ENCODE measurements at regions not wholly inside any gene's neighbourhood (a gene's known extent, or its start where the extent isn't known, plus 50 kb on each side); places are given as distances from the start of the nearest gene placed in this dataset.
A peak's percentile ranks its signal among the peaks of the same experiment; 100 is the strongest.

- Histone ChIP-seq H3K4me1 (ENCODE audit: insufficient read depth, low read length, poor library complexity, severe bottlenecking) (no peaks in the 10 kb centered on the region), H3K9me3 (ENCODE audit: low read length) (no peaks in the 10 kb centered on the region), H3K9me2 (ENCODE audit: insufficient read depth, low read length) (no peaks in the 10 kb centered on the region), H3K4me2 (ENCODE audit: low read length) (no peak overlapping the region), H4K20me1 (ENCODE audit: insufficient read depth, low read length) (no peaks in the 10 kb centered on the region), H2AFZ (ENCODE audit: low read length) (no peak overlapping the region), H3K4me3 (ENCODE audit: low read depth, low read length, poor library complexity, severe bottlenecking) (no peak overlapping the region), H3K79me2 (ENCODE audit: insufficient read depth, low read depth, low read length) (no peaks in the 10 kb centered on the region), H3K36me3 (ENCODE audit: insufficient read depth, low read length) (no peaks in the 10 kb centered on the region), H3K27ac (ENCODE audit: low read depth, low read length, poor library complexity, severe bottlenecking) (no peak overlapping the region)
- no peak for TF ChIP-seq EZH2phosphoT487 (IDR thresholded peaks at IDR 0.05; ENCODE audit: borderline replicate concordance, low read depth, low read length)
- TF ChIP-seq, protein P1, sequence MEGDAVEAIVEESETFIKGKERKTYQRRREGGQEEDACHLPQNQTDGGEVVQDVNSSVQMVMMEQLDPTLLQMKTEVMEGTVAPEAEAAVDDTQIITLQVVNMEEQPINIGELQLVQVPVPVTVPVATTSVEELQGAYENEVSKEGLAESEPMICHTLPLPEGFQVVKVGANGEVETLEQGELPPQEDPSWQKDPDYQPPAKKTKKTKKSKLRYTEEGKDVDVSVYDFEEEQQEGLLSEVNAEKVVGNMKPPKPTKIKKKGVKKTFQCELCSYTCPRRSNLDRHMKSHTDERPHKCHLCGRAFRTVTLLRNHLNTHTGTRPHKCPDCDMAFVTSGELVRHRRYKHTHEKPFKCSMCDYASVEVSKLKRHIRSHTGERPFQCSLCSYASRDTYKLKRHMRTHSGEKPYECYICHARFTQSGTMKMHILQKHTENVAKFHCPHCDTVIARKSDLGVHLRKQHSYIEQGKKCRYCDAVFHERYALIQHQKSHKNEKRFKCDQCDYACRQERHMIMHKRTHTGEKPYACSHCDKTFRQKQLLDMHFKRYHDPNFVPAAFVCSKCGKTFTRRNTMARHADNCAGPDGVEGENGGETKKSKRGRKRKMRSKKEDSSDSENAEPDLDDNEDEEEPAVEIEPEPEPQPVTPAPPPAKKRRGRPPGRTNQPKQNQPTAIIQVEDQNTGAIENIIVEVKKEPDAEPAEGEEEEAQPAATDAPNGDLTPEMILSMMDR (conservative IDR thresholded peaks at IDR 0.05; ENCODE audit: low read length) = peak; percentile 77
- intact Hi-C loops (cut with micrococcal nuclease; ENCODE audit: unreplicated experiment) = no loop called here
- CTCF ChIA-PET (ENCODE audit: unreplicated experiment) = no interaction called here
- no TSS peak for BruUV-seq (replicated peaks)
- POLR2A ChIA-PET = interaction anchor here (0.6 kb wide), 1 partner anchor 248 kb away, joined by 3 read pairs; no protein-coding TSS in a partner anchor
- peak; percentile 39 for DNase-seq (ENCODE audit: low spot score)
Observed at GRCh38 chr12:54723379-54724256, 75.5 kb upstream of the DCD start.

DNA sequence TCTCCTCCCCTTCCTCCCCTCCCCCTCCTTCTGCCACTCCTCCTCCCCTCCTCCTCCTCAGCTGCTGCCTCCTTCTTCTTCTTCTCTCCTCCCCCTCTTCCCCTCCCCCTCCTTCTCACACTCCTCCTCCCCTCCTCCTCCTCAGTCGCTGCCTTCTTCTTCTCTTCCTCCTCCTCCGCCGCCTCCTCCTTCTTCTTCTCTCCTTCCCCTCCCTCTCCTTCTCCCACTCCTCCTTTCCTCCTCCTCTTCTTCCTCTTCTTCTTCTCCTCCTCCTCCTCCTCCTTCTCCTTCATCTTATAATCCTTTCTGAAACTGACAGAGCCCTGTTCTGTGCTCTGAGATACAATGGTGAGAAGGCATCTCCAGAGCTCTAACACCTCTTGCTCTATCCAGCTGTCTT is 73.1 kb upstream of the DCD start:
- no peak for DNase-seq (ENCODE audit: low spot score)
- intact Hi-C loops (cut with micrococcal nuclease; ENCODE audit: unreplicated experiment) = no loop called here
- no peak overlapping the region for H3K27ac ChIP-seq (ENCODE audit: low read depth, low read length, poor library complexity, severe bottlenecking)
- H3K4me2 ChIP-seq (ENCODE audit: low read length) = no peak overlapping the region
- no peaks in the 10 kb centered on the region for H3K9me3 ChIP-seq (ENCODE audit: low read length)
- H4K20me1 ChIP-seq (ENCODE audit: insufficient read depth, low read length) = no peaks in the 10 kb centered on the region
- TF ChIP-seq EZH2phosphoT487 (IDR thresholded peaks at IDR 0.05; ENCODE audit: borderline replicate concordance, low read depth, low read length) = no peak
- TF ChIP-seq, protein P1 (conservative IDR thresholded peaks at IDR 0.05; ENCODE audit: low read length) = no peak
- H3K4me1 ChIP-seq (ENCODE audit: insufficient read depth, low read length, poor library complexity, severe bottlenecking) = no peaks in the 10 kb centered on the region
- H3K36me3 ChIP-seq (ENCODE audit: insufficient read depth, low read length) = no peaks in the 10 kb centered on the region
- BruUV-seq (replicated peaks) = no TSS peak
- H3K9me2 ChIP-seq (ENCODE audit: insufficient read depth, low read length) = no peaks in the 10 kb centered on the region
- H2AFZ ChIP-seq (ENCODE audit: low read length) = no peak overlapping the region
- no peak overlapping the region for H3K4me3 ChIP-seq (ENCODE audit: low read depth, low read length, poor library complexity, severe bottlenecking)
- CTCF ChIA-PET (ENCODE audit: unreplicated experiment) = no interaction called here
- POLR2A ChIA-PET = interaction anchor here (0.6 kb wide), 1 partner anchor 29 kb away, joined by 3 read pairs; no protein-coding TSS in a partner anchor
- H3K79me2 ChIP-seq (ENCODE audit: insufficient read depth, low read depth, low read length) = no peaks in the 10 kb centered on the region

GRCh38 chr12:54719691-54720090 is 71.5 kb upstream of the DCD start:
- Histone ChIP-seq H3K4me3 (ENCODE audit: low read depth, low read length, poor library complexity, severe bottlenecking) (no peak overlapping the region), H4K20me1 (ENCODE audit: insufficient read depth, low read length) (no peaks in the 10 kb centered on the region), H3K9me2 (ENCODE audit: insufficient read depth, low read length) (no peaks in the 10 kb centered on the region), H3K4me2 (ENCODE audit: low read length) (no peak overlapping the region), H3K79me2 (ENCODE audit: insufficient read depth, low read depth, low read length) (no peaks in the 10 kb centered on the region), H3K36me3 (ENCODE audit: insufficient read depth, low read length) (no peaks in the 10 kb centered on the region), H2AFZ (ENCODE audit: low read length) (no peak overlapping the region), H3K9me3 (ENCODE audit: low read length) (no peaks in the 10 kb centered on the region), H3K4me1 (ENCODE audit: insufficient read depth, low read length, poor library complexity, severe bottlenecking) (no peaks in the 10 kb centered on the region), H3K27ac (ENCODE audit: low read depth, low read length, poor library complexity, severe bottlenecking) (no peak overlapping the region)
- DNase-seq (ENCODE audit: low spot score) = peak; percentile 8
- ChIA-PET POLR2A (interaction anchor here (0.6 kb wide), 2 partner anchors 10 to 973 kb away, joined by 3 read pairs; no protein-coding TSS in a partner anchor), CTCF (ENCODE audit: unreplicated experiment) (no interaction called here)
- intact Hi-C loops (cut with micrococcal nuclease; ENCODE audit: unreplicated experiment) = no loop called here
- BruUV-seq (replicated peaks) = no TSS peak
- no peak for TF ChIP-seq EZH2phosphoT487 (IDR thresholded peaks at IDR 0.05; ENCODE audit: borderline replicate concordance, low read depth, low read length)
- TF ChIP-seq, protein P1 (conservative IDR thresholded peaks at IDR 0.05; ENCODE audit: low read length) = no peak
